DND-41 (cell line): ENCODE measurements at regions not wholly inside any gene's neighbourhood (a gene's known extent, or its start where the extent isn't known, plus 50 kb on each side); places are given as distances from the start of the nearest gene placed in this dataset.

Source experiments
- EZH2 ChIP-seq: IDR thresholded peaks from 3 replicates; pipeline ENCODE4 v1.6.1; 2012; ENCODE audit warnings: borderline replicate concordance, low read depth, mild to moderate bottlenecking, moderate library complexity, low read length, inconsistent platforms; ENCODE audit not compliant: severe bottlenecking
- TF ChIP-seq, protein P1 (sequence below): IDR thresholded peaks from 2 replicates; pipeline ENCODE4 v1.5.1; 2012; ENCODE audit warnings: borderline replicate concordance, low read length, moderate library complexity, mild to moderate bottlenecking; ENCODE audit not compliant: poor library complexity, severe bottlenecking; ENCODE audit errors: extremely low read depth

DNA sequence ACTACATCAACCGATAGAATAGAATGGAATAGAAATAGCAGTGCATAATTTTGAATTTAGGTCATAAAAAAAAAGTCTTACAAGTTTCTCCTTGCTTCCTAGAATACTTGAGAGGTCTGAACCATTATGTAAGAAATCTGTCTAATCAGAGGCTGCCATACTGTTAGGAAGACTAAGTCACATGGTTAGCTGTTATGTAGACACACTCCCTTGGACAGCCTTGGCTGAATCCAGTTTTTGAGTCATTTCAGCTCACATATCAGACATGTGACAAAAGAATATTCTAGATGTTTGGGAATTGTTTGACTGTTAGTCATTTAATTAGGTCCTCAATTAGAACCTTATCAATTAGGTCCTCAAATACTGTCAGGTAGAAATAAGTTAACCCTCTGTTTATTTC lies 1601.4 kb downstream of the GRIK2 start:
- TF ChIP-seq, protein P1, sequence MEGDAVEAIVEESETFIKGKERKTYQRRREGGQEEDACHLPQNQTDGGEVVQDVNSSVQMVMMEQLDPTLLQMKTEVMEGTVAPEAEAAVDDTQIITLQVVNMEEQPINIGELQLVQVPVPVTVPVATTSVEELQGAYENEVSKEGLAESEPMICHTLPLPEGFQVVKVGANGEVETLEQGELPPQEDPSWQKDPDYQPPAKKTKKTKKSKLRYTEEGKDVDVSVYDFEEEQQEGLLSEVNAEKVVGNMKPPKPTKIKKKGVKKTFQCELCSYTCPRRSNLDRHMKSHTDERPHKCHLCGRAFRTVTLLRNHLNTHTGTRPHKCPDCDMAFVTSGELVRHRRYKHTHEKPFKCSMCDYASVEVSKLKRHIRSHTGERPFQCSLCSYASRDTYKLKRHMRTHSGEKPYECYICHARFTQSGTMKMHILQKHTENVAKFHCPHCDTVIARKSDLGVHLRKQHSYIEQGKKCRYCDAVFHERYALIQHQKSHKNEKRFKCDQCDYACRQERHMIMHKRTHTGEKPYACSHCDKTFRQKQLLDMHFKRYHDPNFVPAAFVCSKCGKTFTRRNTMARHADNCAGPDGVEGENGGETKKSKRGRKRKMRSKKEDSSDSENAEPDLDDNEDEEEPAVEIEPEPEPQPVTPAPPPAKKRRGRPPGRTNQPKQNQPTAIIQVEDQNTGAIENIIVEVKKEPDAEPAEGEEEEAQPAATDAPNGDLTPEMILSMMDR: no peak
- no peak for TF ChIP-seq EZH2
